Caco-2 (cell line): ENCODE measurements at regions not wholly inside any gene's neighbourhood (a gene's known extent, or its start where the extent isn't known, plus 50 kb on each side); places are given as distances from the start of the nearest gene placed in this dataset.

ENCODE experiments used
- BruUV-seq: library from RNA; stranded (reverse); fragments of 400-500 nt; replicated peaks from 2 replicates; lab custom pipeline; 2021; lab: Mats Ljungman, UMichigan
- CTCF ChIA-PET: fragments of 300-600 bp; sonication (Branson Sonifier 250); formaldehyde crosslinking; loops from one replicate; lab custom pipeline; 2022; ENCODE audit warnings: antibody characterized with exemption; lab: Charles Lee
- POLR2A ChIA-PET: fragments of 300-600 bp; sonication (Branson Sonifier 250); formaldehyde crosslinking; loops from one replicate; lab custom pipeline; 2022; ENCODE audit warnings: antibody characterized with exemption; lab: Charles Lee
- DNase-seq, 2 experiments: peaks; one replicate each; pipeline versions ENCODE4 v3.0.0 to v3.0.0-alpha.2; 2020 to 2022
- H3K27me3 ChIP-seq: replicated peaks from 2 replicates; pipeline ENCODE4 v1.6.0; 2011; ENCODE audit warnings: low read length; ENCODE audit not compliant: control insufficient read depth, insufficient read depth
- H3K36me3 ChIP-seq: 2 replicates; pipeline ENCODE4 v1.5.1; 2011; ENCODE audit warnings: low read length; ENCODE audit not compliant: control insufficient read depth, insufficient read depth
- H3K4me1 ChIP-seq: fragments of 250-450 bp; sonication (Bioruptor Pico); 2 replicates; pipeline ENCODE4 v1.5.1; 2020; ENCODE audit warnings: mild to moderate bottlenecking
- H3K4me3 ChIP-seq: 2 replicates; pipeline ENCODE4 v1.5.1; 2011; ENCODE audit warnings: low read depth, mild to moderate bottlenecking, control low read depth, low read length
- H3K9me3 ChIP-seq: fragments of 250-450 bp; sonication (Bioruptor Pico); 2 replicates; pipeline ENCODE4 v1.5.1; 2020; ENCODE audit warnings: mild to moderate bottlenecking, moderate library complexity
- H3K27ac Mint-ChIP-seq: one replicate; pipeline ENCODE4 v1.8.0; 2022; ENCODE audit warnings: mixed read lengths; ENCODE audit not compliant: unreplicated experiment
- H3K27me3 Mint-ChIP-seq: one replicate; pipeline ENCODE4 v1.8.0; 2022; ENCODE audit warnings: mixed read lengths; ENCODE audit not compliant: insufficient read depth, unreplicated experiment
- H3K36me3 Mint-ChIP-seq: one replicate; pipeline ENCODE4 v1.8.0; 2022; ENCODE audit warnings: mild to moderate bottlenecking, mixed read lengths; ENCODE audit not compliant: insufficient read depth, unreplicated experiment
- H3K4me1 Mint-ChIP-seq: one replicate; pipeline ENCODE4 v1.8.0; 2022; ENCODE audit warnings: low read depth, mixed read lengths; ENCODE audit not compliant: unreplicated experiment
- H3K4me3 Mint-ChIP-seq: one replicate; pipeline ENCODE4 v1.8.0; 2022; ENCODE audit warnings: mild to moderate bottlenecking, moderate library complexity, mixed read lengths; ENCODE audit not compliant: unreplicated experiment
- H3K9me3 Mint-ChIP-seq: one replicate; pipeline ENCODE4 v1.8.0; 2022; ENCODE audit warnings: mixed read lengths; ENCODE audit not compliant: unreplicated experiment
- intact Hi-C: fragments of 100-400 bp; cut with micrococcal nuclease; formaldehyde crosslinking; loops from one replicate; pipeline ENCODE4 v1.10.0; 2022; ENCODE audit not compliant: unreplicated experiment
- TF ChIP-seq, protein P1 (sequence below), 2 experiments: fragments of 200-600 bp in 1 of 2; IDR thresholded peaks; 1 replicate in 1 of 2; 2 replicates in 1 of 2; pipeline versions ENCODE4 v1.5.1 to v1.8.0; 2011 to 2022; ENCODE audit warnings: antibody characterized with exemption in 1 of 2, control low read depth in 1 of 2, inconsistent platforms in 1 of 2, low read depth in 1 of 2, low read length in 1 of 2, mild to moderate bottlenecking in 1 of 2, moderate library complexity in 1 of 2; ENCODE audit not compliant: insufficient read depth in 1 of 2, severe bottlenecking in 1 of 2, unreplicated experiment in 1 of 2

DNA sequence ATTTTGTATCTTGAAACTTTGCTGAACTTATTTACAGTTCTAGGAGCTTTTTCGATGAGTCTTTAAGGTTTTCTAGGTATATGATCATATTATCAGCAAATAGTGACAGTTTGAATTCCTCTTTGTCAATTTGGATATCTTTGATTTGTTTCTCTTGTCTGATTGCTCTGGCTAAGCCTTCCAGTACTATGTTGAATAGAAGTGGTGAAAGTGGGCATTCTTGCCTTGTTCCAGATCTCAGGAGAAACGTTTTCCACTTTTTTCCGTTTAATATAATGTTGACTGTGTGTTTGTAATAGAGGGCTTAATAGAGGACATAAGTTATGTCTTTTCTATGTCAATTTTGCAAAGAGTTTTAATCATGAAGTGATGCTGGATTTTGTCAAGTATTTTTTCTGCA, 124.3 kb downstream of the ZNF280B start:
- TF ChIP-seq, protein P1, sequence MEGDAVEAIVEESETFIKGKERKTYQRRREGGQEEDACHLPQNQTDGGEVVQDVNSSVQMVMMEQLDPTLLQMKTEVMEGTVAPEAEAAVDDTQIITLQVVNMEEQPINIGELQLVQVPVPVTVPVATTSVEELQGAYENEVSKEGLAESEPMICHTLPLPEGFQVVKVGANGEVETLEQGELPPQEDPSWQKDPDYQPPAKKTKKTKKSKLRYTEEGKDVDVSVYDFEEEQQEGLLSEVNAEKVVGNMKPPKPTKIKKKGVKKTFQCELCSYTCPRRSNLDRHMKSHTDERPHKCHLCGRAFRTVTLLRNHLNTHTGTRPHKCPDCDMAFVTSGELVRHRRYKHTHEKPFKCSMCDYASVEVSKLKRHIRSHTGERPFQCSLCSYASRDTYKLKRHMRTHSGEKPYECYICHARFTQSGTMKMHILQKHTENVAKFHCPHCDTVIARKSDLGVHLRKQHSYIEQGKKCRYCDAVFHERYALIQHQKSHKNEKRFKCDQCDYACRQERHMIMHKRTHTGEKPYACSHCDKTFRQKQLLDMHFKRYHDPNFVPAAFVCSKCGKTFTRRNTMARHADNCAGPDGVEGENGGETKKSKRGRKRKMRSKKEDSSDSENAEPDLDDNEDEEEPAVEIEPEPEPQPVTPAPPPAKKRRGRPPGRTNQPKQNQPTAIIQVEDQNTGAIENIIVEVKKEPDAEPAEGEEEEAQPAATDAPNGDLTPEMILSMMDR (IDR thresholded peaks at IDR 0.05; ENCODE audit: insufficient read depth in 1 of 2, low read depth in 1 of 2, low read length in 1 of 2, severe bottlenecking in 1 of 2, unreplicated experiment in 1 of 2) = no peak
- Mint-ChIP-seq H3K4me1 (peaks cover 15% of the 10 kb centered on the region), H3K27ac (no peak overlapping the region), H3K9me3 (no peaks in the 10 kb centered on the region), H3K4me3 (no peak overlapping the region), H3K27me3 (peaks cover 9% of the 10 kb centered on the region), H3K36me3 (no peaks in the 10 kb centered on the region)
- no TSS peak for BruUV-seq
- ChIA-PET POLR2A (no interaction called here), CTCF (no interaction called here)
- intact Hi-C loops = no loop called here
- Histone ChIP-seq H3K9me3 (no peaks in the 10 kb centered on the region), H3K4me3 (no peak overlapping the region), H3K36me3 (no peaks in the 10 kb centered on the region), H3K4me1 (peaks cover 3% of the 10 kb centered on the region; the same call in 1 of the 2 replicates), H3K27me3 (no peaks in the 10 kb centered on the region)
- DNase-seq = no peak

DNA sequence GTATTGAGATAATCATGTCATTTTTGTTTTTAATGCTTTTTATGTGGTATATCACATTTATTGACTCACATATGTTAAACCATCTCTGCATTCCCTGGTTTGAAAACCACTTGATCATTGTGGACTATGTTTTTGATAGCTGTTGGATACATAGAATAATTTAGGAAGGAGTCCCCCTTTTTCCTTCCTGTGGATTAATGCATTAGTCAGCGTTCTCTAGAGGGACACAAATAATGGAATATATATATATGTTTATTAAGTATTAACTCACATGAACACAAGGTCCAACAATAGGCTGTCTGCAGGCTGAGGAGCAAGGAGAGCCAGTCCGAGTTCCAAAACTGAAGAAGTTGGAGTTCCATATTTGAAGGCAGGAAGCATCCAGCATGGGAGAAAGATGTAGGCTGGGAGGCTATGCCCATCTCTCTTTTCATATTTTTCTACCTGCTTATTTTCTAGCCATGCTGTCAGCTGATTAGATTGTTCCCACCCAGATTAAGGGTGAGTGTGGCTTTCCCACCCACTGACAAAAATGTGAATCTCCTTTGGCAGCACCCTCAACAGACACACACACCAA, 123.8 kb downstream of the ZNF280B start:
- TF ChIP-seq, protein P1 (IDR thresholded peaks at IDR 0.05; ENCODE audit: insufficient read depth in 1 of 2, low read depth in 1 of 2, low read length in 1 of 2, severe bottlenecking in 1 of 2, unreplicated experiment in 1 of 2) = no peak
- CTCF ChIA-PET = no interaction called here
- Histone ChIP-seq H3K4me3 (no peak overlapping the region), H3K4me1 (peaks cover 3% of the 10 kb centered on the region; the same call in 1 of the 2 replicates), H3K27me3 (no peaks in the 10 kb centered on the region), H3K36me3 (no peaks in the 10 kb centered on the region), H3K9me3 (no peaks in the 10 kb centered on the region)
- DNase-seq = no peak
- H3K36me3 Mint-ChIP-seq = no peaks in the 10 kb centered on the region
- no TSS peak for BruUV-seq
- POLR2A ChIA-PET = no interaction called here
- H3K27me3 Mint-ChIP-seq = peaks cover 7% of the 10 kb centered on the region
- intact Hi-C loops = no loop called here
- H3K4me1 Mint-ChIP-seq = peaks cover 15% of the 10 kb centered on the region
- H3K27ac Mint-ChIP-seq = no peak overlapping the region
- H3K9me3 Mint-ChIP-seq = no peaks in the 10 kb centered on the region
- H3K4me3 Mint-ChIP-seq = no peak overlapping the region

DNA sequence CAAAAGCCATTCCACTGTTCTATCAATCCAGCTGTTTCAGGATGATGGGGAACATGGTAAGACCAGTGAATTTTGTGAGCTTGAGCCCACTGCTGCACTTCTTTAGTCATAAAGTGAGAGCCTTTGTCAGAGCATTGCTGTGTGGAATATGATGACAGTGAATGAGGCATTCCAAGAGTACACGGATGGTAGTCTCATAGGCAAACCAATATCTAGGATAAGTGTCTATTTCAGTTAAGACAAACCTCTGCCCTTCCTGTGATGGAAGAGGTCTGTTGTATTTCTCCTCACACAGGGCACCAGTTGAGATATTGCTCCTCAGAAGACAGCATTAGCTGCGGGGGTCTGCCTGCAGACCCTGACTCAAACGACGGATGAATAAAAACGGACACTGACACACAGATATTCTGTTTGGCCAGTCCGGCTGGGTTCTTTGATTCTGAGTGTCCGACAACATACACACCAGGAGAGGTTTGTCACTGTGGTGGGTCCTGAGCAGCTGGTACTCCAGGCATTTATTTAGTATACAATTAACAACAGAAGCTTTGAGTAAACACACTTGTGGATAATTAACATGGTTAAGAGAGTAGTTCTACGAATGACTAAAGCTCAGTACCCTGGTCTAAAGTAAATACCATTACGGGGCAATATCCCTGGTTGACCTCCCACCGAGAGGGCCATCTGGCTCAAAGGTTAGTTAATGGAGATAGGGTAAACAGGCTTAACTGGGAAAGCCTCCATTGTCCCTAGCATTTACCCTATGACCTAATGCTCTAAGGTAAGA, 121.7 kb downstream of the ZNF280B start:
- intact Hi-C loops = no loop called here
- Histone ChIP-seq H3K4me3 (no peak overlapping the region), H3K9me3 (no peaks in the 10 kb centered on the region), H3K4me1 (peaks cover 3% of the 10 kb centered on the region; the same call in 1 of the 2 replicates), H3K27me3 (no peaks in the 10 kb centered on the region), H3K36me3 (no peaks in the 10 kb centered on the region)
- TF ChIP-seq, protein P1 (IDR thresholded peaks at IDR 0.05; ENCODE audit: insufficient read depth in 1 of 2, low read depth in 1 of 2, low read length in 1 of 2, severe bottlenecking in 1 of 2, unreplicated experiment in 1 of 2) = no peak
- no TSS peak for BruUV-seq
- Mint-ChIP-seq H3K27ac (no peak overlapping the region), H3K27me3 (peaks cover 2% of the 10 kb centered on the region), H3K36me3 (no peaks in the 10 kb centered on the region), H3K4me1 (peaks cover 15% of the 10 kb centered on the region), H3K9me3 (no peaks in the 10 kb centered on the region), H3K4me3 (no peak overlapping the region)
- POLR2A ChIA-PET = no interaction called here
- no peak for DNase-seq
- CTCF ChIA-PET = no interaction called here
